ENCODE measurements at regions not wholly inside any gene's neighbourhood (a gene's known extent, or its start where the extent isn't known, plus 50 kb on each side); places are given as distances from the start of the nearest gene placed in this dataset.

- TF ChIP-seq ZNF565 (CRISPR knock-in tag; conservative IDR thresholded peaks at IDR 0.05; ENCODE audit: low read depth), result no peak
- no peak for TF ChIP-seq ZNF8 (CRISPR knock-in tag; IDR thresholded peaks at IDR 0.05)
- no peak for TF ChIP-seq PATZ1 (CRISPR knock-in tag; IDR thresholded peaks at IDR 0.05; ENCODE audit: borderline replicate concordance)
- no peak for TF ChIP-seq ZNF70 (CRISPR knock-in tag; IDR thresholded peaks at IDR 0.05)
- TF ChIP-seq GLIS3 (CRISPR knock-in tag; IDR thresholded peaks at IDR 0.05), result no peak
- no peak for TF ChIP-seq ISL1 (CRISPR knock-in tag; IDR thresholded peaks at IDR 0.05)
- TF ChIP-seq SNAI2 (CRISPR knock-in tag; IDR thresholded peaks at IDR 0.05), result no peak
- TF ChIP-seq ZC3H10 (CRISPR knock-in tag; IDR thresholded peaks at IDR 0.05), result no peak
These were observed 68.3 kb upstream of the ZSWIM6 start for GRCh38 chr5:61263561-61264272.

All from SK-N-SH treated with all-trans-retinoic acid at 6 μM for 48 hours (cell line).